NCI-H1092 treated with DMSO at 0.1 percent for 48 hours (cell line): ENCODE measurements at regions not wholly inside any gene's neighbourhood (a gene's known extent, or its start where the extent isn't known, plus 50 kb on each side); places are given as distances from the start of the nearest gene placed in this dataset.

ENCODE experiments used
- DNase-seq: peaks from one replicate; lab custom pipeline; 2025; lab: John Stamatoyannopoulos, UW

DNA sequence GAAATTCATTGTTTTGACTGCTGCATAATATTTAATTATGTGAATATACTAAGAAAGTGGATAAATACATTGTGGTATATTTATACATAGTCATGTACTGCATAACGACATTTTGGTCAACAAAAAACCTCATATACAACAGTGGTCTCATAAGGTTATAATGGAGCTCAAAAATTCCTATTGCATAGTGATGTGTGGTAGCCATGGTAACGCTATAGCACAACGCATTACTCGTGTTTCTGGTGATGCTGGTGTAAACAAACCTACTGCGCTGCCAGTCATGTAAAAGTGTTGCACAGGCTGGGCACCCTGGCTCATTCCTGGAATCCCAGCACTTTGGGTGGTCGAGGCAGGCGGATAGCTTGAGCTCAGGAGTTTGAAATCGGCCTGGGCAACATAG, 52.6 kb upstream of the NHLH2 start:
- DNase-seq = no peak

DNA sequence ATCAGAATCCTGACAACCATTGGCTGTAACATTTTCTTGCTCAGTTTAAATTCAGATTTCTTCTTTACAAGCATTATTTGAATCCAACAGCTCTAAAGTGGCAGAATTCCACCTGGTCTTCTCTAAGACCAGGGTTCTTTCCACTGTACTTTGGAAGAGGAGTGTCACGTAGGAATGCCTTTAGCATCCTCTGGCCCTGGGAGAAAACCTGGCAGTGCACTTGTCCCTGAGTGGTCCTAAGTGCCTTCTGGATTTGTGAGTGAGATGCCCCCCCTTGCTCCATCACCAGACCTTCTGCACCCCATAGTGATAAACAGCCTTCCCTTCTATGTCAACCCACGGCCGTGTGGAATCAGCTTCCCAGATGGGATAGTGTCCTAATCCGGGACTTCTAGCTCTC, 57.1 kb upstream of the NHLH2 start:
- no peak for DNase-seq

GRCh38 chr1:115900856-115901255, 59.9 kb upstream of the NHLH2 start:
- no peak for DNase-seq

DNA sequence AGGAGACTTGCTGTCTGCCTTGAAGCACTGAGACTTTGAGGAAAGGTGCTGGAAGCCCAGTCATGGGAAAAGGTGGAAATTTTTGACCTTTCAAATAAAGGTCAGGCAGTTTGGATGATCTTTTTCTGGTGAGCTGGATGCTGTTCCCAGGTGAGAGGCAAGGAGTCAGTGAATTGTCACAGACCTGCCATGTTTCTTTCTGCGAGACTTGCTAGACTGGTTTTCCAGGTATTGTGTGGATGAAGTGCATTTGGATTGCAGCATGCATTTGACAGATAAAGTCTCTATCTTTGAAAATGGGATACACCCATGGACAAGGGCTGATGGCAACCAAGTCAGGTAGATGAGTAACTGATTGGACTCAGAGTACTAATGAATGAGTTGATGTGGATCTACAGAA, 65.7 kb upstream of the NHLH2 start:
- no peak for DNase-seq

GRCh38 chr1:115907092-115907491, 66.2 kb upstream of the NHLH2 start:
- no peak for DNase-seq

DNA sequence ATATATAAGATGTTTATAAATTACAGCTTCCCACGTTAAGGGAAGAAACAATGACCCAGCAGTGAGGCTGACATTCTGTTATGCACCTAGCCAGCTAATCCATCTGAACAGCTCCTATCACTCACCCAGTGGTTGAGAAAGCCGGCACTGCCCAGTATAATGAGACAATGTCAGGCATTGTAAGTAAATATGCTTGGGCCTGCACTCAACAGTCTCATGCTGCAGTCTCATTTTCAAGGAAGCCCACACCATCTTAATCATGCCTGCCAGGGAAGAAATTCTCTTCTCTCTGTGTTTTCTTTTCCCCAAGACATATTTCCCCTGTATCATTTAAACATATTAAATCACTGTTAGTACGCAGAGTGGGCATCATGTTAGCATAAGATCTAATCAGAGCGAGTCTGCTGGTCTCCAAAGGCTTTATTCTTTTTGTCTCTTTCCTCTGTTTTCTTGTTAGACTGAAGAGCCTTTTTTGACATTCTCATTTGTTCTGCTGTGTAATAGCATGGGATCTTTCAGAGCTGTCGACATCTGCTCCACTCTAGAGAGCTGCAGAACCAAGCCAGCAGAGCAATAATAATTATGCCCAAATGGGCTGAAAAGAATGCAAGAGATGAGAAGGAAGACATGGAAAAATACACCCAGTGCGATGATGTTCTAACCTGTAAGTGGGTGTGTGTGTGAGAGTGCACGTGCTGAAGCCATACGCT, 67.6 kb upstream of the SLC22A15 start:
- DNase-seq = no peak

DNA sequence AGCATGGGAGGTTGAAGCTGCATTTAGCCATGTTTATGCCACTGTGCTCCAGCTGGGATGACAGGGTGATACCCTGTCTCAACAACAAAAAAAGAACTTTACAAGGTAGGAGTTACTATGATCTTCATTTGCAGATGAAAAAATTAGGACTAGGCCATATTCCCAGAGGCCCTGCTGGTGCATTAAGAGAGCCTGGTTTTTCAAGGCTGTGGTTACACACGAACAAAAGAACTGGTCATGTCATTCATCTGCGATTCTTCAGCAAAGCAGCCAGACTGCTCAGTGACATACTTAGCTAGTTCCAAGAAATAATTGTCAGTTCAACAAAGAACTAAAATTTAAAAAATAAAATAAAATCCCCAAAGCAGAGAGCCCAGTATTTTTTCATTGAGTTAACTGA, 66.1 kb upstream of the SLC22A15 start:
- no peak for DNase-seq

DNA sequence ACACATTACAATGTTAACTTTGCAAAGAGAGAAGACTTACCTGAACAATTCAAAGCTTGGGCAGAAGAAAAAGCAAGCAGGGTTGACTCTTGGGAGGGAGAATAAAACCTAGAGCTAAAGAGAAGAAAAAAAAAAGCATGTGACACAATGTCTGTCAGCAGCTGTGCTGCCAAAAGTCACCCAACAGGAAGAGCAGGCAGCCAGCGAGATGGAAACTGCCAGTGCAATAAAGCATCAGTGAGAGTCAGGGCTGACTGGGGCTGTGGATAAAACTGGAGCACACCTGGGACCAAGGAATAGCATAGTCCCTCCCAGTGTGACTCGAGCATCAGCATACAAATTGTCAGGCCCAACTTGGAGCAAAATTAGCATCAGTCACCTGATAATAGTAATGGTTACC, 65.0 kb upstream of the SLC22A15 start:
- no peak for DNase-seq

- DNase-seq = no peak
Measured at GRCh38 chr1:115912116-115912515, 64.2 kb upstream of the SLC22A15 start.

DNA sequence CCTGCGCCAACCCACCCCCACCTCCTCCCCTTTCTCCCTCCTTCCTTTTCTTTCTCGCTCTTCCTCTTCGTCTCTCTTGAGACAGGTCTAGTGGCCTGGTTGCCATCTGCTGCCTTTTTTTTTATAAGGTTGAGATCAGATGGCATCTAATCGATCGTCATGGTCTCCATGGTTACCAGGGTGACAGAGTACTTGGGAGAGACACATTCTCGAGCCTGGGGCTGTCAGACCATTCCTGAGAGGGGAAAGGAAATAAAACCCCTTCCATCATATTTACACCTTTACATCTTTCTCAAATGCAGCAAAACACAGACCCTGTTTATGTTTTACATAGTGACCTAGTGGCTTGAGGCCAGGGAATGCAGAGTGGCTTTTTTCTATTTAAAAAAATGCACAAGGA, 53.5 kb upstream of the SLC22A15 start:
- peak; percentile 1 for DNase-seq

DNA sequence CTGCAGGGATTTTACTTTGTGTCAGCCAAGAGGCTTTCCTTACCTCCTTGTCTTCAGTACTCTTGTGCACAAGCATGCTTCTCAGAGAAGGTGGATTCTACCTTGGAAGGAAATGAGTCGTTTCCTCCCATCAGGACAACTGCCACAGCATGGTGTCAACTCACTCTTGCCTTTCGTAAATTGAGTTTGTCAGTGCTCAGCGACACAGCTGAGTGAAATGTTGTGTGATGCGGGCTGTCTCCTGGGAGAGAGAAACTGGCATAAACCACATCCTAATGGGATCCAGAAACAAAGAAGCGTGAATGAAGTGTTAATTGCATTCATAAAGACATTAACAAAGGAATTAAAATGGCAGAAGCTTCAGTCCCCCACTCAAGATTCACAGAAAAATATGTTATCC, 51.5 kb upstream of the SLC22A15 start:
- DNase-seq = no peak

DNA sequence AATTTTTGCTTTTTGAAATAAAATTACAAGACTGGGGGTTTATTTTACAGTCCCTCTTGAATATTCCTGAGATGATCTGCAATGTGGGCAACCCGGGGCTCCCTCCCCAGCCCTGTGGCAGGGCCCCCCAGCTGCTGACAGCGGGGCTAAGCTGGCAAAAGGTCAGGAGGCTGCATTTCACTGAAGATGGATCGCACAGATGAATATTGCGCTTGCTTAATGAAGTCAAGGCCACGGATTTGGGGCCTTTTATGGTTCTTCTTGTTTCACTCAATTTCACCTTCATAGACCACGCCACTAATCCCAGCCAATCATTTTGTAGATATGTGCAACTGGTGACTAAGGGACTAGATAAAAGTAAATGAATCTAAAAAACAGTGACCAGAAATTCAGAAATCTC, 50.8 kb upstream of the SLC22A15 start:
- no peak for DNase-seq
